HFFc6 (cell line): ENCODE measurements at regions not wholly inside any gene's neighbourhood (a gene's known extent, or its start where the extent isn't known, plus 50 kb on each side); places are given as distances from the start of the nearest gene placed in this dataset.

ENCODE experiments used
- DNase-seq: peaks from one replicate; pipeline ENCODE4 v3.0.0-alpha.2; 2018
- H3K27ac Mint-ChIP-seq: 2 replicates; pipeline ENCODE4 v1.8.0; 2020; ENCODE audit warnings: mild to moderate bottlenecking, mixed read lengths
- H3K27me3 Mint-ChIP-seq: 2 replicates; pipeline ENCODE4 v1.8.0; 2021; ENCODE audit warnings: mild to moderate bottlenecking, moderate library complexity, mixed read lengths; ENCODE audit not compliant: insufficient read depth
- H3K36me3 Mint-ChIP-seq: 2 replicates; pipeline ENCODE4 v1.8.0; 2021; ENCODE audit warnings: low read depth, mixed read lengths
- H3K4me1 Mint-ChIP-seq: 2 replicates; pipeline ENCODE4 v1.8.0; 2020; ENCODE audit warnings: low read depth, mixed read lengths
- H3K4me3 Mint-ChIP-seq: 2 replicates; pipeline ENCODE4 v1.8.0; 2020; ENCODE audit warnings: mild to moderate bottlenecking, moderate library complexity, mixed read lengths
- H3K9me3 Mint-ChIP-seq: 2 replicates; pipeline ENCODE4 v1.8.0; 2020; ENCODE audit warnings: mild to moderate bottlenecking, mixed read lengths
- CTCF ChIP-seq: fragments of 200-600 bp; sonication (generic); IDR thresholded peaks from 2 replicates; pipeline ENCODE4 v1.5.0; 2021; ENCODE audit warnings: antibody characterized with exemption, mild to moderate bottlenecking

DNA sequence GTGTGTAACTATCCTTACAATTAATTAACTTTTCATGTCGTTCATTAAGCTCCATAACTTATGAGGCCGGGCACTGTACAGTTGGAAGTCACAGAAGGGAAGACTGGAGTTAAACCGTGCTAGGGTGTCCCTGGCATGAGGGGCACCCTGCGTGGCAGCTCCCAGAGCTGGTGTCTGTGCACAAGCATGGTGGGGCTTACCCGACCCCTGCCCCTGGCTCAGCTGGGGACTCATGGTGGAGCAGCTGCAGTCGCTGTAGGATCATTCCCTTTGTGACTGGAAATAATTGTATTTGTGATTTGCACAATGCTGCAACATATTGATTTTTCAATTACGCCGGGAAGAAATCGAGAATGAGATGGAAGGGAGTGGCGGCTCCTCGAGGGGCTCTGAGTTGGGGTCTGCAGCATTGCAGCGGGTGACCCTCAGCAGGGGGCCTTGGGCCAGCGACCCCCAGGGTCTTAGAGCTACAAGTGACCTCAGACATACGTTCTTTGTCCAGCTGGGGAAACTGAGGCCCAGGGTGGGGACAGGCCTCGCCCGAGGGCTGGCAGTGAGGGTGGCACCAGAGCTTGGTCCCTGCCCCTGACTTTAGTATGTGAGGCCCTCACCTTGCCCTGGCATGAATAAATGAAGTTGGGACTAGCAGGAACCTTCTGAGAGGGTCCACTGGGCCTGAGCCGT lies 125.4 kb downstream of the KIF26A start:
- H3K27ac Mint-ChIP-seq, result no peak overlapping the region
- no peak overlapping the region for H3K4me3 Mint-ChIP-seq
- no peak for TF ChIP-seq CTCF
- H3K36me3 Mint-ChIP-seq, result 0 out of 2 replicates have a peak, but pooled peaks cover 6% of the 10 kb centered on the region
- H3K9me3 Mint-ChIP-seq, result peaks cover 47% of the 10 kb centered on the region
- H3K27me3 Mint-ChIP-seq, result no peaks in the 10 kb centered on the region
- H3K4me1 Mint-ChIP-seq, result no peaks in the 10 kb centered on the region
- no peak for DNase-seq

DNA sequence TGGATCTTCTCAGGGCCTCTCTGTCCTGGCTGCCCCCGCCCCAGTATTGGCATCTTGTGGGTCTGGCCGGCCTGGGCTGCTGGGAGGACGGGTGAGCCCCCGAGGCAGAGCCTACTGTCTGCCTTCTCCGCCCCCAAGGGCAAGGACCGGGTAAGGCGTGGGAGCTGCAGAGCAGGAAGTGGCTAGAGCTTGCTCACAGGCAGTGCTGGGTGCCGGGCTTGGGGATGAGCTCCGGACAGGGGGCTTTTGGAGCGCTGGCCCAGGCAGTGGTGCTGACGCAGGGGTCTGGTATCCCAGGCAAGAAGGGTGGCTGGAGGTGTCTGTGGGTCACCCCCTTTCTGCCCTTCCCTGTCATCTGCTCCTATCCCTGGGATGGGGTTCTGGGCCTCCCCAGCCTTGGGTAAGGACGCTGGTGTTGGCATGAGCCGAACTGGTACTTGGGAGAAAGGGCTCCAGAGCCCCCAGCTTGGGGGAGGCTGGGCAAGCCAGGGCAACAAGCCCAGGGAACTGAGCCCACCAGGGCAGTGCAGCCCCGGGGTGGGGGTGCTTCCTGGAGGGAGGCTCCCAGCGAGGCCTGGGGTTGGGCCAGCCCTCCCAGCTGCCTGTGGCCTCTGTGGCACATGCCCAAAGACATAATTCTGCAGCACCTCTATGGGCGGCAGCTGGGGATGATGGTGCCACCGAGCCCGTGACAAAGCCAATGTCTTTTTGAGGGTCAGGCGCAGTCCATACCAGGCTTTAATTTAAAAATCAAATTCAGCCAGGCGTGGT lies 126.3 kb downstream of the KIF26A start:
- Mint-ChIP-seq H3K4me3 (no peak overlapping the region), H3K36me3 (0 out of 2 replicates have a peak, but pooled peaks cover 11% of the 10 kb centered on the region), H3K4me1 (no peaks in the 10 kb centered on the region), H3K27ac (no peak overlapping the region), H3K27me3 (no peaks in the 10 kb centered on the region), H3K9me3 (peaks cover 54% of the 10 kb centered on the region)
- no peak for TF ChIP-seq CTCF
- no peak for DNase-seq

DNA sequence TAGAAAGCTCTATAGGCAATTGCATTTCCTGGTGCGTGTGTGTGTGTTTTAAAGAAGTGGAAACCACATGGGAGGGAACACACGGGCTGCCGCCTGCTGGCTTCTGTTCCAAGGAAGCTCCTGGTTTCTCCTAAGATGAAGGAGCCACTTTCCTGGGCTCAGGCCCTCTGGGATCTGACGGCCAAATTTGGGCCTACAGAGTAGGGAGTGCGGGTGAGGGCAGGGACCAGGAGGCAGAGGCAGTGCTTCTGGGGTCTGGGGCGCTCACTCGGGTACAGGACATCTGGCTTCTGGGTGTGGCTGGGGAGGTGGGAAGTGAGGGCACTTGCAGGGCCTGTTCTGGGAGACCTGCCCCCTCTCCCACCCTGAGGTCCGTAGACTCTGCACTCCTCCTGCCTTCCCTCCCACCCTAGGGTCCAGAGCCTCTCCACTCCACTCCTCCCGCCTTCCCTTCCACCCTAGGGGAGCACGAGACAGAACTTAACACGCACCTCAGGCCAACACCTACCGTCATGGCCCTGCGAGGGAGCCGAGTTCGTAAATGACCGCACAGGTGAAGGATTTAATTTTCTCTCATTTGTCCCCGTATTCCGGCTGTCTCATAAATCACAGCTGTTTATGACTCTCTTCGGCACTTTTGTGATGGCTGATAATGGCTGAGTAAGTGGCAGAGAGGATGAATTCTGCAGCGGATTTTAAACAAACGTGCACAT lies 127.7 kb downstream of the KIF26A start:
- Mint-ChIP-seq H3K36me3 (0 out of 2 replicates have a peak, but pooled peaks cover 11% of the 10 kb centered on the region), H3K4me1 (no peaks in the 10 kb centered on the region), H3K9me3 (peaks cover 58% of the 10 kb centered on the region), H3K4me3 (no peak overlapping the region), H3K27ac (no peak overlapping the region), H3K27me3 (no peaks in the 10 kb centered on the region)
- no peak for TF ChIP-seq CTCF
- no peak for DNase-seq

DNA sequence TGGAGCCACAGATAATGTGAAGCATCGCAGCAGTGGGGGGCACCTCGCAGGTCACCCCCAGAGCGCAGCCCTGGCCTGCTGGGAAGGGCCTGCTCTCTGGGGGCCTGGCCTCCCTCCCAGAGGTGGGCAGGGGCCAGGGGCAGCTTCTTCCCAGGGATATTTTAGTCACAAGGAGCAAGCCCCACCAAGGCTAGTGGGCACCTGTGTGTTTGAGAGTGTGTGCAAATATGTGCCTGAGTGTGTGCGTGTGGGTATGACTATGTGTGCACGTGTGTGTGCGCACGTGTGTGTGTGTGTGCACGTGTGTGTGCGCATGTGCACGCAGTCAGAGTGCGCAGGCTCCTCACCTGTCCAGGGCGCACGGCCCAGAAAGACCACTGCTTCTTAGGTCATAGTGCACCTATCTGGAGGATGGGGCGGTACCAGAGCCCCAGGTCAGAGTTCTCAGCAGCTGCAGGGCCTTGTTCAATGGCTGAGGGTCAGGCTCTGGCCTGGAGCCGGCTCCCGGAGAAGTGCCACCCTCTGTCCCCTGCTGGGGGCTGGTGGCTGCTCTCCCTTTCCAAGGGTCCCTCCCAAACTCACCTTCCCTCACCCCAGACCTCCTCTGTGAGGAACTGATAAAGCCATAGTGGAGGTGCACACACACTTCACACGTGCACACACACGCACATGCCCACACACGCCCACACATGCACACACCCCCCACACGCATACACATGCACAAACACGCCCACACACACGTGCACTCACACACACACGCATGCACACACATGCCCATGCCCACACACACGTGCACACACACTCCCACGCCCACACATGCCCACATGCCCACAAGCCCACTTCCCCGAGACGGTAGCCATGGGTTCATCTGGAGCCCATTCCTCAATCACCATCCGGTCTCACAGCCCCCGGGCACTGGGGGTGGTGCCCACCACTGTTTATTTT lies 128.5 kb downstream of the KIF26A start:
- TF ChIP-seq CTCF, result no peak
- no peak overlapping the region for H3K27ac Mint-ChIP-seq
- H3K27me3 Mint-ChIP-seq, result no peaks in the 10 kb centered on the region
- no peak overlapping the region for H3K4me3 Mint-ChIP-seq
- peaks cover 56% of the 10 kb centered on the region for H3K9me3 Mint-ChIP-seq
- no peaks in the 10 kb centered on the region for H3K4me1 Mint-ChIP-seq
- no peak for DNase-seq
- H3K36me3 Mint-ChIP-seq, result 0 out of 2 replicates have a peak, but pooled peaks cover 11% of the 10 kb centered on the region

DNA sequence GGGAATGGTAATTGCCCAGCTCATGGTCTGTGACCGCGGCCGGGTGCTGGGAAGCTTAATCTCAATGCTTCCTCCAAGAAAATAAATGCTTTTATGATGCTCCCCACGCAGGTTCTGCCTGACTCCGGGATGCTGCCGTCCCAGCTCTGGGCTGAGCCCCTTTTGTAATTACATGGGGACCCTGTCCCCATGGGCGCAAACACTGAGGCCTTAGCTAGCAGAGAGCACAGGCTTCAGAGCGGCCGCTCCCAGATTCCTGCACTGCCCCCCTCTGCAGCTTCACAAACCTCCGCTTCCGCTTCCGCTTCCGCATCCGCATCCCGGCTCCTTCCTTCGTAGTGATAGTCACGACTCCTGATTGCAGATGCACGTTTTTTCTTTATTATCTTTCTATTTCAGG lies 129.5 kb downstream of the KIF26A start:
- Mint-ChIP-seq H3K36me3 (0 out of 2 replicates have a peak, but pooled peaks cover 11% of the 10 kb centered on the region), H3K9me3 (peaks cover 51% of the 10 kb centered on the region), H3K4me1 (no peaks in the 10 kb centered on the region), H3K27ac (no peak overlapping the region), H3K4me3 (no peak overlapping the region), H3K27me3 (no peaks in the 10 kb centered on the region)
- DNase-seq, result no peak
- no peak for TF ChIP-seq CTCF
